Endothelial cell of umbilical vein (primary cell): ENCODE measurements at regions not wholly inside any gene's neighbourhood (a gene's known extent, or its start where the extent isn't known, plus 50 kb on each side); places are given as distances from the start of the nearest gene placed in this dataset.

Experiments used
- BruUV-seq: library from RNA; stranded (reverse); fragments of 400-500 nt; replicated peaks from 2 replicates; lab custom pipeline; 2021; lab: Mats Ljungman, UMichigan
- CTCF ChIA-PET: fragments of 300-600, 350-600 bp; sonication (Branson Sonifier 250); formaldehyde crosslinking; loops from one replicate; lab custom pipeline; 2021; ENCODE audit warnings: antibody characterized with exemption, inconsistent platforms; lab: Charles Lee
- POLR2A ChIA-PET: fragments of 300-600, 350-600 bp; sonication (Branson Sonifier 250); formaldehyde crosslinking; loops from one replicate; lab custom pipeline; 2021; ENCODE audit warnings: antibody characterized with exemption, inconsistent platforms; lab: Charles Lee
- DNase-seq: peaks from one replicate; pipeline ENCODE4 v3.0.0-alpha.2; 2011; ENCODE audit warnings: low read depth, low spot score
- FAIRE-seq: peaks from 2 replicates; lab custom pipeline; 2011; peaks lifted over from hg19 to GRCh38; lab: Jason Lieb, UNC
- H2AFZ ChIP-seq: 2 replicates; pipeline ENCODE4 v1.6.0; 2012; ENCODE audit warnings: low read depth, low read length, control low read depth, inconsistent platforms
- H3K27ac ChIP-seq: 2 replicates; pipeline ENCODE4 v1.5.1; 2011; ENCODE audit warnings: low read depth, mild to moderate bottlenecking, control low read depth, low read length, moderate library complexity; ENCODE audit not compliant: insufficient read depth
- H3K27me3 ChIP-seq, 2 experiments: 2 replicates each; pipeline versions ENCODE4 v1.6.0 to v1.6.1; 2011; ENCODE audit warnings: low read length in 2 of 2, mixed read lengths in 1 of 2; ENCODE audit not compliant: control insufficient read depth in 2 of 2, insufficient read depth in 2 of 2
- H3K36me3 ChIP-seq, 2 experiments: 2 replicates in 1 of 2; 3 replicates in 1 of 2; pipeline ENCODE4 v1.5.1; 2011; ENCODE audit warnings: low read length in 2 of 2, mild to moderate bottlenecking in 1 of 2, moderate library complexity in 1 of 2; ENCODE audit not compliant: control insufficient read depth in 2 of 2, insufficient read depth in 2 of 2; ENCODE audit errors: extremely low read depth in 1 of 2
- H3K4me1 ChIP-seq: 3 replicates; pipeline ENCODE4 v1.5.1; 2011; ENCODE audit warnings: mild to moderate bottlenecking, low read length; ENCODE audit not compliant: control insufficient read depth, insufficient read depth; ENCODE audit errors: extremely low read depth
- H3K4me2 ChIP-seq: 2 replicates; pipeline ENCODE4 v1.6.1; 2011; ENCODE audit warnings: low read length, control low read depth, mixed read lengths; ENCODE audit not compliant: insufficient read depth
- H3K4me3 ChIP-seq, 3 experiments: fragments of 200-600 bp in 1 of 3; sonication (generic), shearing (Covaris generic) in 1 of 3; replicated peaks in 1 of 3; 2 replicates each; pipeline ENCODE4 v1.5.1; 2011 to 2016; ENCODE audit warnings: control low read depth in 3 of 3, low read length in 3 of 3, mild to moderate bottlenecking in 2 of 3, inconsistent platforms in 1 of 3, low read depth in 1 of 3, moderate library complexity in 1 of 3; ENCODE audit not compliant: insufficient read depth in 1 of 3
- H3K79me2 ChIP-seq: 2 replicates; pipeline ENCODE4 v1.6.0; 2012; ENCODE audit warnings: low read length, inconsistent platforms; ENCODE audit not compliant: control insufficient read depth, insufficient read depth
- H3K9ac ChIP-seq: replicated peaks from 2 replicates; pipeline ENCODE3; 2011; ENCODE audit warnings: low read length, control low read depth; ENCODE audit not compliant: insufficient read depth; ENCODE audit errors: extremely low read depth
- H3K9me1 ChIP-seq: replicated peaks from 3 replicates; pipeline ENCODE4 v1.6.0; 2011; ENCODE audit warnings: mild to moderate bottlenecking, low read length; ENCODE audit not compliant: control insufficient read depth, insufficient read depth; ENCODE audit errors: extremely low read depth
- H3K9me3 ChIP-seq: replicated peaks from 2 replicates; pipeline ENCODE4 v1.5.1; 2012; ENCODE audit warnings: low read length, inconsistent platforms; ENCODE audit not compliant: control insufficient read depth, insufficient read depth
- H4K20me1 ChIP-seq: replicated peaks from 2 replicates; pipeline ENCODE3; 2011; ENCODE audit warnings: mild to moderate bottlenecking, low read length; ENCODE audit not compliant: control insufficient read depth, insufficient read depth; ENCODE audit errors: extremely low read depth
- CTCF ChIP-seq, 2 donors: IDR thresholded peaks; 1 replicate in 1 of 2; 2 replicates in 1 of 2; pipeline ENCODE4 v1.5.1; 2011; ENCODE audit warnings: low read length in 2 of 2, mild to moderate bottlenecking in 2 of 2, moderate library complexity in 2 of 2, control low read depth in 1 of 2, inconsistent platforms in 1 of 2, low read depth in 1 of 2; ENCODE audit not compliant: insufficient read depth in 1 of 2; ENCODE audit errors: extremely low read depth in 1 of 2
- EZH2 ChIP-seq: IDR thresholded peaks from 2 replicates; pipeline ENCODE4 v1.6.1; 2012; ENCODE audit warnings: borderline replicate concordance, low read depth, mild to moderate bottlenecking, moderate library complexity, low read length, inconsistent platforms; ENCODE audit not compliant: severe bottlenecking
- FOS ChIP-seq: IDR thresholded peaks from 2 replicates; pipeline ENCODE4 v1.6.1; 2011; ENCODE audit warnings: mild to moderate bottlenecking, low read length, moderate library complexity, borderline replicate concordance; ENCODE audit not compliant: insufficient read depth
- GATA2 ChIP-seq: IDR thresholded peaks from 2 replicates; pipeline ENCODE4 v1.7.0; 2011; ENCODE audit warnings: low read depth, mild to moderate bottlenecking, moderate library complexity, mixed read lengths, low read length; ENCODE audit not compliant: insufficient read length, insufficient read depth
- JUN ChIP-seq: IDR thresholded peaks from 2 replicates; pipeline ENCODE4 v1.6.1; 2011; ENCODE audit warnings: borderline replicate concordance, low read depth; ENCODE audit not compliant: insufficient read length, insufficient read depth
- MAX ChIP-seq: IDR thresholded peaks from 2 replicates; pipeline ENCODE4 v1.6.1; 2011; ENCODE audit not compliant: insufficient read depth, insufficient read length
- MYC ChIP-seq: IDR thresholded peaks from one replicate; pipeline ENCODE4 v1.6.1; 2011; ENCODE audit warnings: mild to moderate bottlenecking, low read depth, low read length
- POLR2A ChIP-seq: IDR thresholded peaks from 2 replicates; pipeline ENCODE4 v1.6.1; 2012; ENCODE audit warnings: low read depth, mild to moderate bottlenecking, control low read depth, low read length
- POLR2AphosphoS5 ChIP-seq: IDR thresholded peaks from 2 replicates; pipeline ENCODE4 v1.6.1; 2012; ENCODE audit warnings: low read depth, mild to moderate bottlenecking, control low read depth, low read length, moderate library complexity; ENCODE audit not compliant: insufficient read depth
- dilution Hi-C: fragments of 300-500 bp; cut with MboI; formaldehyde crosslinking; loops from one replicate; pipeline ENCODE4 v1.15.0; 2019; ENCODE audit warnings: low sequenced_read_pairs; ENCODE audit not compliant: extremely low pct_ligation_motif_present
- intact Hi-C: fragments of 100-400 bp; cut with micrococcal nuclease; formaldehyde crosslinking; loops from one replicate; pipeline ENCODE4 v1.10.0; 2022

- Histone ChIP-seq H3K27ac (no peak overlapping the region), H3K27me3 (no peaks in the 10 kb centered on the region), H3K4me1 (no peaks in the 10 kb centered on the region), H3K36me3 (no peaks in the 10 kb centered on the region), H3K4me2 (no peak overlapping the region), H3K4me3 (no peak overlapping the region), H3K9ac (no peak overlapping the region), H3K9me1 (no peaks in the 10 kb centered on the region), H4K20me1 (no peaks in the 10 kb centered on the region), H2AFZ (no peak overlapping the region), H3K79me2 (no peaks in the 10 kb centered on the region), H3K9me3 (no peaks in the 10 kb centered on the region)
- intact Hi-C loops = no loop called here
- dilution Hi-C loops = no loop called here
- BruUV-seq = no TSS peak
- no peak for TF ChIP-seq FOS
- TF ChIP-seq MAX = no peak
- TF ChIP-seq CTCF (IDR thresholded peaks at IDR 0.05; ENCODE audit: extremely low read depth in 1 of 2, insufficient read depth in 1 of 2, low read depth in 1 of 2, low read length in 2 of 2) = no peak
- no peak for TF ChIP-seq EZH2
- TF ChIP-seq JUN = no peak
- no peak for TF ChIP-seq MYC
- TF ChIP-seq GATA2 = no peak
- no peak for TF ChIP-seq POLR2A
- TF ChIP-seq POLR2AphosphoS5 = no peak
- DNase-seq (no peak), FAIRE-seq (no peak)
- ChIA-PET CTCF (no interaction called here), POLR2A (no interaction called here)
These were observed 214.7 kb upstream of the XYLT1 start for GRCh38 chr16:17685447-17685846.
